Kidney glomerular epithelial cell (primary cell): ENCODE measurements at regions not wholly inside any gene's neighbourhood (a gene's known extent, or its start where the extent isn't known, plus 50 kb on each side); places are given as distances from the start of the nearest gene placed in this dataset.

Experiments
- DNase-seq: peaks from one replicate; lab custom pipeline; 2025; lab: John Stamatoyannopoulos, UW

DNA sequence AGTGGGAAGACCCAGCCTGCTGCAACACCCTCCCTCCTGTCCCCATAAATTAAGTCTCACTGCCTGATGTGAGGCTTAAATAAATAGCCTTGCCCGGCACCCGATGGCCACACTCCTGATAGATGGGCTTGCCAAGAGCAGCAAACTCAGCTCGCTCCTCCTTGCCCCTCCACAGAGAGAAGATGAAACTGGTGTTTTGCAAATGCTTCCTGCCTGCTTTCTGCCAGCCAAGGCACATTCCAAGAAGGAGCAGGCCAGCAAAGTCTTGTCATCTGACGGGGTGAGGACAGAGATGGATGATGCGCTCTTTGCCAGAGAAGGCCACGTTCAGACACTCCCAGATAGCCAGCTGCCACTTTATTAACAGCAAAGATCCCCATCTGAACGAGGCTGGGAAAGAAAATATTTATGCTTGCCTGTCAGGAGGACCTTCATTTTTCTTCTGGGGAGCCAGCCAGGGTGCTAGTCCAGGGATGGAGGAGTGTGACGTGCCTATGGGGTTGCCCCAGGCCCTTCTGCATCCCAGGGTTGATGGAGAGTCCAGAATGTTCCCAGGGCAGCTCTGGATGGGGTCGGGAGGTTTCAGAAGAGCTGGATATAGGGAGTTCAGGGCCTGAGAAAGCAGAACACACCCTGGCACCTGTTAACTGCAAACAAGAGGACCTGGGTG, 265.4 kb downstream of the FOXD2 start:
- peak; percentile 2 for DNase-seq

DNA sequence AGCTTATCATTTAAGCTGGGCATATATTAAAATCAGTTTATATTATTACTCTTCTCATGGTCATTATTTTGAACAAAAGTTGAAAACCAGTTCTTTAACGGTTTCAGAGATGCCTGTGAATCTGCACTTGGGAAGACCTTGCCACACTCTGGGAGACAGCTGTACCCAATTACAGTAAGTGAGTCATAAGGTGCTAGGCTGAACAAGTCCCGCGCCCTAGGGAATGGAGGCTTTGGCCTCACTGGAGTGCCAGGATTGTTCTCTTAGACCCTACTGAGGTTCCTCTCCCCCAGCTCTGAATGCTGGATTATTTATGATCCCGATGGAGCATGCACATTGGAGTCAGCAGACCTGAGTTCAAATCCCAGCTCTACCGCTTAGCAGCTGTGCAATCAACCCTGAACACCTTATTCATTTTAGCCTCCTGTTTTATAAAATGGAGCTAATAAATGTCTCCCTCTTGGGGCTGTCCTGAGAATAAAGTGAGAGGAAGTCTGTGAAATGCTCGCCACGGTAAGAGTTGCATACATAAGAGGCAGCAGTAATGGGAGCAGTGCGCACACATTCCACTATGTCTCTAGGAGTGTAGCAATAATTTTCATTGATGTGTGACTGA, 266.2 kb downstream of the FOXD2 start:
- DNase-seq, result peak; percentile 20

DNA sequence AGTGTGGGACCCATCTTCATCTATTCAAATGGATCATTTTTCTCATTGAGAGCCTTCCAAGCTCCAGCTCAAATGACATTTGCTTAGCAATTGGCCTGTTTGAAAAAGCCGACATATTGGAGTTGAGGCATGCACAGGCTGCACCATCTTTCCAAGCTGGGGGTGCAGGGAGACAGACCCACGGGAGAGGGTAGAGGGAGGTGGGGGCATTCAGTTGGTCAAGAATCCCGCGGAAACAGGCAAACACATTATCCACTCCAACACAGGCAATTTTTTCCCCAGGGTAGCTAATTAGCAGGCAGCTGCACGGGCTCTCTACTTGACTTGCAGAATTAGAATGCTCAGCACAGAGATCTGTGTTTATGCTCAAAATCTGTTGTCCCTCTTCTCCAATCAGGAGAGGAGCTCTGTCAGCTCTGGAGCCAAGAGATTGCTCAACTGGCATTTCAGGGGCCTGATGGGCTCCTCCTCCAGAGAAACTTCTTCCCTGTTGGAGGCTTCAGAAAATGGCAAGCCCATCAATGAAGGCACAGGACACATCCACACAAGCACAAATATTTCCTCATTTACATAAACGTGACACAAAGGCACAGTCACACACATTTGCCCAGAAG, 267.8 kb downstream of the FOXD2 start:
- DNase-seq, result no peak

DNA sequence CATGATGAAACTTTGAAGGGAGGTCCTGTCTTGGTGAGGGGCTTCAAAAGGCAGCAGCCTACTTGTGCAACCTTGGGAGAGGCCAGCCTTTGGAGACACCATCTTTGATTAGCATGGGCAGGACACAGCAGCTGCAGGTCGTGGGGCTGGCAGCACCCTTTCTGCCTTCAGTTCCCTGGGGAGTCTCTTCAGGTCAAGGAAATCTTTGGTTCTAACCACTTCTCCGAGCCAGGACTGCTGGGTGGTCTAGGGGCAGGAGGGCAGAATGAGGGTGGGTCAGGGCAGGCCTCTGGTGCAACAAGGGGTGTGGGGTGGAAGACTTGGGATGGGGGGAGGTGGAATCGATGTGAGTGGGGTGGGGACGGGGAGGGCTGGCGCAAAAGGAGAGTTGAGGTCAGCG, 269.7 kb downstream of the FOXD2 start:
- no peak for DNase-seq

DNA sequence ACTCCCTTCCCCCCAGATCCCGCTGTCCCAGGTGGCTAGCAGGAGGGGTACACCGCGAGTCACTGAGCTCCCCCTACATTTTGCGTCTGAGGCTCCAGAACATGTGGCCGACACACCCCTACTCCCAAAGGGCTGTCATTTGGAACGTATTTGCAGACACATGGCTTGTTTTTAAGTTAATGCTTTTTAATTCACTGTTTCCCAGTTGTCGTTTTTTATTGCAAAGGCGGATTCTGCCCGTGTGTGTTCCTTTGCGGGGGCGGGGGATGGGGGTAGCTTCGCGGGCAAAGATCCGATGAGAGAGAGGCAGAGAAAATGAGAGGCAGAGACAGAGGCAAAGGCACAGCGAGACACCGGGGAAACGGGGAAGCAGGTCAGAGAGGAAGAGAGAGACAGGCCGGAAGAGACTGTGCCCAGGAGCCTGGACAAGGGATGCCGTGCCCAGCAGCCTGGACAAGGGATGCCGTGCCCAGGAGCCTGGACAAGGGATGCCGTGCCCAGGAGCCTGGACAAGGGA, 270.2 kb downstream of the FOXD2 start:
- no peak for DNase-seq

DNA sequence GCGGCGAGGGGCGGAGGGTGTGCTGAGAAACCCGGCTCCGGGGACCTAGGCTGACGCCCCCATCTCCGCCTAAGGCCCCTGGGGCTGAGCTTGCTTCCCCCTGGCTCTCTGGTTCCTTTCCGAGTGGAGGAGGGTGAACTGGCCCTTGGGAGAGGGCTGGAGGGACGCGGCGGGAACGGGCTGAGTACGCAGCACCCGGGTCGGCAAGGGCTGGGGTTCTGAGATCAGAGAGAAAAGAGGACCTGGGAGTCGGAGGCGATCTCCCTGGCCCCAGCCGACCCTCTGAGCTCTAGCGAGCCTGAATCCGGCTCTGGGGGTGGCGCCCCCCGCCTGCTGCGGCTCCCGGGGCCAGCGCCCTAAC, 270.8 kb downstream of the FOXD2 start:
- DNase-seq, result no peak

DNA sequence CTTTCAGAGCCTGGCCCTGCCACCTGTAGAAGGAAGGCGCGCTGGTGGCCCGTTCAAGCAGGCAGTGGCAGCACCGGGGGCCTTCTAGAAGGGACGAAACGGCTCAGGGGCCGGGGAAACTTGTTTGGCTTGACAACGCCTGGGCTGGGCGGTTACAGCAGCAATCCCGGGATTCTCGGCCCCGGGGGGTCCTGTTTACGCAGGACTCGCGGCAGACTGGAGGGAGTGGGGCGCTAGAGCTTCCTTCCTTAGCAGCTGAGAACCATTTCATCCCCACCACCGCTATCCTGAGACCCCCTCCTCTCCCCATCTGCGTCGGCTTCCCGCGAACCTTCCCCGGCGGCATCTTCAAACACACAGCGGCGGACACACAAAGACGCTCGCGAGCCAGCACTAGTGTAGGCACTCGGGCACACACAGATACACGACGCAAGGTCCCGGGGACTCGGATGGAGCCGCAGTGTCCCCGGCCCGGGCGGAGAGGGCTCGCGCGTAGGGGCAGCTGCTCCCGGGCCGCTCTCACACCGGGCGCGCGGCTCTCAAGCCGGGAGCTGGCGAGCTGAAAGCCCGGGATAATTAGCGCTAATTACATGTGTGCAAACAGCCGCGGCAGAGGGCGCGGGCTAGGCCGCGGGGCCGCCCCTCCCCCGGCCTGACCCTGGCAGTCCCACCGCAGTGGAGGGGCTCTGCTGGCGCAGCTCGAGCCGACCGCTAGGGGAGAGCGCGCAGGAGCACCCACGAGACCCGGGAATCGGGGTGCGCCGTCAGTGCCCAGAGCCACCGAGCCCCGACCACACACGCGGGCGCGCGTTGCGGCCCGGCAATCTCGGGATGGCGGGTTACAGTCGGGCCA, 271.4 kb downstream of the FOXD2 start:
- DNase-seq, result peak; percentile 3

DNA sequence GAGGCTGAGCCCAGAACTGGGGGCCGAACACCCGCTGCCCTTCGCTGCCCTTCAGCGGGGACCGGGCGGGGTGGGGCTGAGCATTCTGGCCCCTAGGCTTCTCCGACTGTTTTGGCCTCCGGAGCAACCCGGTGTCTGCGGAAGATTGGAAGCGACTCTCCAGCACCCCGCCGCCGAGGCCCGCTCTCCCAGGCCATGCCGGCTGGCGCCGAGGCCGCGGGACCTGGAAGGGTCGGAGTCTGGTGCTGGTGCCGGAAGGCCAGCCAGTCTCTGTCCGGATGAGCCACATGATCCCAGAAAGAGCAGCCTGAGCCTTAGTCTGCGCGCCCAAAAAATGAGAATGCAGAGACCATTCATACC, 272.0 kb downstream of the FOXD2 start:
- DNase-seq, result no peak

DNA sequence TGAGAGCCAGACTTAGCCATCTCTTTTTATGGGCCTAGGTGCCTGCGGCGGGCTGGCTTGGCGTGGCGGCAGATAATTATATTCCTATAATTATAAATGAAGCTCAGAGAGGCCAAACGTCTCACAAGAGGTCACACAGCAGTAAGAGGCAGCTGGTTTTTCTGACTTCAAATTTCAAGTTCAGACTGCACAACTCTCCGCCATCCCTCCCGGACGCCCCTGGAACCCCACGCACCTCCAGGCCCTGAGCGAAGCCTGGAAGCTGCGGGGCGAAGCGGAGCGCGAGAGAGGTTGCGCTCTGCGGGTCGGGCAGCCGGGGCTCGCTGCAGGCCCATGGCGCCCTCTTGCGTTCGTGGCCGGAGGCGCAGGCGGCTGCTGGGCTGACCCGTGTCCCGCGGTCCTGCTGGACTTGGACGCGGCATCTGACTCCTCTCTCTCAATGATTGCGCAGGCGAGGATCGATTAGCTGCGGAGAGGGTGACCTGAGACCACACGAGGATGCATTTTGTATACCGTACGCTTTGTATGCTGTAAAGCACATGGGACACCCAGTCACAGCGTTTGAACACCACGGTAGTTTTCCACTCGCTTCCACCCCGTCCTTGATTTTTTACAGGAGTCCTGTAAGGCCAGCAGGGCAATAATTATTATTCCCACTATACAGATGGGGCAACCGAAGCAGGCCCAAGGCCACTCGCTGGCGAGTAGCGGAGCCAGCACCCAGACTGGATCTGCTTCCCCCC, 272.7 kb downstream of the FOXD2 start:
- DNase-seq, result peak; percentile 21
